Aorta (tissue), 5 donors: ENCODE measurements at regions not wholly inside any gene's neighbourhood (a gene's known extent, or its start where the extent isn't known, plus 50 kb on each side); places are given as distances from the start of the nearest gene placed in this dataset.

Source experiments
- ATAC-seq: fragments of 200-7000 bp; cut with Tn5 transposase; one replicate; pipeline ENCODE4 v1.9.1; 2022; ENCODE audit warnings: moderate library complexity; ENCODE audit not compliant: low FRiP score
- DNase-seq, 2 donors: peaks; one replicate each; pipeline ENCODE4 v3.0.0-alpha.2; 2020
- H3K27ac ChIP-seq, 2 donors: one replicate each; pipeline ENCODE4 v1.5.1; 2013; ENCODE audit warnings: low read length in 2 of 2, mild to moderate bottlenecking in 2 of 2, moderate library complexity in 2 of 2, control low read depth in 1 of 2, inconsistent platforms in 1 of 2, low read depth in 1 of 2
- H3K27me3 ChIP-seq, 2 donors: one replicate each; pipeline ENCODE4 v1.6.1; 2013; ENCODE audit warnings: control low read depth in 1 of 2, low read length in 1 of 2, mild to moderate bottlenecking in 1 of 2, moderate library complexity in 1 of 2; ENCODE audit not compliant: insufficient read depth in 2 of 2, control insufficient read depth in 1 of 2
- H3K36me3 ChIP-seq, 2 donors: one replicate each; pipeline ENCODE4 v1.6.1; 2013; ENCODE audit warnings: control low read depth in 1 of 2, low read length in 1 of 2, mild to moderate bottlenecking in 1 of 2; ENCODE audit not compliant: insufficient read depth in 2 of 2, control insufficient read depth in 1 of 2
- H3K4me1 ChIP-seq, 2 donors: one replicate each; pipeline ENCODE4 v1.6.1; 2013; ENCODE audit warnings: low read length in 2 of 2, control low read depth in 1 of 2, mild to moderate bottlenecking in 1 of 2, moderate library complexity in 1 of 2; ENCODE audit not compliant: insufficient read depth in 2 of 2, control insufficient read depth in 1 of 2
- H3K4me3 ChIP-seq, 2 donors: one replicate each; pipeline ENCODE4 v1.5.1; 2013; ENCODE audit warnings: low read length in 2 of 2, control low read depth in 1 of 2, mild to moderate bottlenecking in 1 of 2
- H3K9me3 ChIP-seq: one replicate; pipeline ENCODE4 v1.6.1; 2013; ENCODE audit warnings: mild to moderate bottlenecking, low read length; ENCODE audit not compliant: control insufficient read depth
- WGBS, 2 donors: extraction: QIAGEN DNeasy Blood & Tissue Kit; methylation state at CpG; one replicate each; pipeline ENCODE4 v1.1.7; 2013; 5-methylcytosine and 5-hydroxymethylcytosine counted together
- intact Hi-C, 2 donors: fragments of 100-400 bp; cut with DNase I; formaldehyde crosslinking; loops; one replicate each; pipeline versions ENCODE4 v1.14.2 to v1.15.0; 2022
- donor health status: healthy with polysubstance abuse.
- donor health status: Bipolar disorder and iron deficiency.
- donor health status: DM: no; HTN: no; CAD: no.
- donor health status: DM: no; HTN: no; CAD: no.
- donor health status: DM: yes; HTN: yes; CAD: no.

DNA sequence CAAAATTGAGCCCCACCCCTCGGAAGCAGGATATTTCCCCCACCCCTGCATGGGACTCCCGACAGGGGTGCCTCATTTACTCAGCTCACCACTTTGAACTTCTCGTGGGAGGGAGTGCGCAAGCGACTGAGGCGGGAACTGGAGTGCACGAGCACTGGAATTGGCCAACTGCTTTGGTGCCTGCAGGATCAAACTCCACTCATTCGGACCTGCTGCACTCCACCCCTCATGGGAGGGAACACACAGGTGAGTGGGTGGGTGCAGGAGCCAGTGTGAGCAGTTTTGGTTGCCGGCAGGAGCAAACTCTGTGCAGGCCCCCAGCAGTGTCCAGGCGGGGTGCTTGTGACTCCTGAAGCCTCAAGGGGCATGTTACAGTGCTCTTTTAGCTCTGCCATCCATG, 301.2 kb downstream of the TUSC1 start:
- no peak overlapping the region for H3K27ac ChIP-seq
- no peaks in the 10 kb centered on the region for H3K4me1 ChIP-seq
- H3K9me3 ChIP-seq, result no peaks in the 10 kb centered on the region
- DNase-seq (peak in 1 of 2 donors; percentile 44), ATAC-seq (no peak)
- WGBS, 2 donors, result 88% methylated on average over 10 of the region's 10 CpGs
- intact Hi-C loops, result no loop called here
- no peaks in the 10 kb centered on the region for H3K27me3 ChIP-seq
- H3K4me3 ChIP-seq, result no peak overlapping the region
- no peaks in the 10 kb centered on the region for H3K36me3 ChIP-seq

DNA sequence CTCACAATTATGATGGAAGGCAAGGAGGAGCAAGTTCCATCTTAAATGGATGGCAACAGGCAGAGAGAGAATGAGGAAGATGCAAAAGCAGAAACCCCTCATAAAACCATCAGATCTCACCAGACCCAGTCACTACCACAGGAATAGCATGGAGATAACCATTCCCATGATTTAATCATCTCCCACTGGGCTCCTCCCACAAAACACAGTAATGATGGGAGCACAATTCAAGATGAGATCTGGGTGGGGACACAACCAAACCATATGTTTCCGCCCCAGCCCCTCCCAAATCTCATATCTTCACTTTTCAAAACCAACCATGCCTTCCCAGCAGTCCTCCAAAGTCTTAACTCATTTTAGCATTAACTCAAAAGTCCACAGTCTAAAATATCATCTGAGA, 304.0 kb downstream of the TUSC1 start:
- no peak for DNase-seq
- ATAC-seq, result no peak
- Histone ChIP-seq H3K9me3 (no peaks in the 10 kb centered on the region), H3K4me3 (no peak overlapping the region), H3K27me3 (no peaks in the 10 kb centered on the region), H3K36me3 (no peaks in the 10 kb centered on the region), H3K27ac (no peak overlapping the region), H3K4me1 (no peaks in the 10 kb centered on the region)
- 91 to 100% methylated on average over 1 of the region's 1 CpG for WGBS, 2 donors
- intact Hi-C loops, result no loop called here

DNA sequence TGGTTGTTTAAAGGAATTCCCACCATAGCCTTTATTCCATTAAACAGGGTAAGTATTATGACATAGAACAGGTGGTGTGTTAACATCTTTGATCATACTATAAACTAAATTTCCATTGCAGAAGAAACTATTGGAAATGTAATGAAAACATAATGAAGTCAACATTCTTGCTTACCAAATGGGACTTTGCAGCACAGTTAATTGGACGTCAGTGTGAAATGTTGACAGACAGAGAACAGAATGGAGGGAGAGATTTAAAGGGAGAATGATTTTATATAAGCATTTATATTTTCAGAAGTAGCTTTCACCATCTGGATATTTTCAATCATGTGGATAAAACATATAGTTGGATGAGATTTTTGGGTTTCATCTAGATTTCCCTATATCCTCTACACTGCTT, 311.3 kb downstream of the TUSC1 start:
- Histone ChIP-seq H3K4me3 (no peak overlapping the region), H3K27me3 (no peaks in the 10 kb centered on the region), H3K9me3 (no peaks in the 10 kb centered on the region), H3K36me3 (no peaks in the 10 kb centered on the region), H3K4me1 (no peaks in the 10 kb centered on the region), H3K27ac (no peak overlapping the region)
- intact Hi-C loops, result no loop called here
- ATAC-seq (no peak), DNase-seq (no peak)
- 51 to 57% methylated on average over 1 of the region's 1 CpG for WGBS, 2 donors

DNA sequence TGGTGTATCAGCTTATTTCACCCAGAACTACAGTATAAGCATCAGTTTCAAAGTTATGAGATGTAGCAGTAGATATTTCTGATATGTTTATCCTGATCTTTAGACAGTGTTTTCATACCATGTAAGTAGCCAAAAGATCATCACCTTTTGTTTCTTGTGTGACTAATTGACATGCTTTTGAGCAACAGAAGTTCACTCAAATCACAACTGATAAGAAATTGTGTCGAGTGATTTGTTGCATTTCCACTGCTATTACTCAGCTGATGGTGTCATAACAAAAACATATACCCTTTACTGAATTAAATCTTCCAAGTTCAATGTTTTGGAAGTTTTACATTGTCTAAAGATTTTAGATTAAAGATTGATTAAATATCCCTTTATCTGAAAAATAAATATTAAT, 324.5 kb downstream of the TUSC1 start:
- Histone ChIP-seq H3K36me3 (no peaks in the 10 kb centered on the region), H3K4me3 (no peak overlapping the region), H3K27me3 (no peaks in the 10 kb centered on the region), H3K9me3 (peaks cover 2% of the 10 kb centered on the region), H3K4me1 (no peaks in the 10 kb centered on the region), H3K27ac (no peak overlapping the region)
- DNase-seq (no peak), ATAC-seq (no peak)
- intact Hi-C loops, result no loop called here
- WGBS, 2 donors, result 2 to 15% methylated on average over 1 of the region's 1 CpG

DNA sequence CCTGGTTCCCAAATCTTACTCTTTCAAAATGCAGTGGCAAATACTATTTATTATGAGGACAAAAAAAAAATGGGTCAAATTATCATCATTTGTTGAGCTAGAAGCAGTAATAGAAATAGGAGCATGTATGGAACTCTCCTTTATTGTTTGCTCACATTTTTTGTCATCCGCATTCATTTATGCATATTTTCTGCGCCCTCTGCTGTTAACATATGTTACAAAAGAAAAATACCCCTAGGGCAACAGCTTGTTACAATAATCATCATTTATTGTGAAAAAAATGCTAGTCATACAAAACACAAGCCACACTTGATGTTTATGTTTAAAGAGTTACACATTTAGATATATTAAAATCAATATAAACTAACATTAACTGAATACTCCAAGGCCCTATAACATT, 328.2 kb downstream of the TUSC1 start:
- Histone ChIP-seq H3K27ac (no peak overlapping the region), H3K36me3 (no peaks in the 10 kb centered on the region), H3K9me3 (no peaks in the 10 kb centered on the region), H3K4me1 (no peaks in the 10 kb centered on the region), H3K4me3 (no peak overlapping the region), H3K27me3 (no peaks in the 10 kb centered on the region)
- DNase-seq, result no peak
- ATAC-seq, result no peak
- intact Hi-C loops, result no loop called here
- WGBS, 2 donors, result 90 to 91% methylated on average over 2 of the region's 2 CpGs

DNA sequence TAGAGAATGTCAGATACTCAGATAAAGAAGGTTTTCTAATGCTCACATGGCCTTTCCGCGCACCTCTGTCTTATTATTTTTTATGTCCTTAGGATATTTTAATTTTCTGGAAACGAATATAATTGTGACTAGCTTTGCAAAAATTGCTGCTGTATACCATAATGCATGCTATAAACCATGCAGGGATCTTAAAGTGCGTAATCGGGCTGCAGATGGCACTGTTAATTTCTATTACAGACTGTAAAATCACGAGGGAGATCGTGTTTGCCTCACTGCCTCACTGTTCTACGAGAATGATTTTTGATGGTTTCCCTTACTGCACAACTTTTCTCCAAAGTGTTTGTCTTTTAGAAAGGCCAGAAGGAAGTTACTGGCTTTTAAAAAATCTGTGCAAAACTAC, 356.1 kb downstream of the TUSC1 start:
- DNase-seq (no peak), ATAC-seq (no peak)
- Histone ChIP-seq H3K27ac (no peak overlapping the region), H3K9me3 (no peaks in the 10 kb centered on the region), H3K4me3 (no peak overlapping the region), H3K4me1 (no peaks in the 10 kb centered on the region), H3K36me3 (no peaks in the 10 kb centered on the region), H3K27me3 (no peaks in the 10 kb centered on the region)
- WGBS, 2 donors, result 76 to 81% methylated on average over 8 of the region's 8 CpGs
- intact Hi-C loops, result no loop called here

DNA sequence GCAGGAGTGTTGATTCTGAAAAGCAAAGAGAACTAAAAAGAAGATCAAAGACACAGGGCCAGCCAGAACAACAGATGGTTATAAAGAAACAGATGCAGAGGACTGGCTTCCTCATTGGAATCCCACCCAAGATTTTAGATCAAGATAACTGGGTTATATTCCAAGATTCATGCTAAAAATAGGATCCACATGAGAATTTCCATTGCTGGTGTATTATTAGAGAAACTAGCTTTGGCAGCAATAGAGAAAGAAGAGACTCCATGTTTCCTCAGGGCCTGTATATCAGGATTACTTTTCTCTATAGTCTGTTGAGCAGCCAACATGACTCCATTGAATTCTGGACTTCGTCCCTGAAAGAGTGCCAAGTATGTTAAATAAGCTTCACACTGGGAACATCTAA, 367.3 kb downstream of the TUSC1 start:
- whole genome bisulfite sequencing, 2 donors, result 64 to 65% methylated on average over 1 of the region's 1 CpG
- DNase-seq (no peak), ATAC-seq (no peak)
- Histone ChIP-seq H3K9me3 (peaks cover 1% of the 10 kb centered on the region), H3K4me3 (no peak overlapping the region), H3K4me1 (no peaks in the 10 kb centered on the region), H3K27me3 (no peaks in the 10 kb centered on the region), H3K36me3 (no peaks in the 10 kb centered on the region), H3K27ac (no peak overlapping the region)
- intact Hi-C loops, result no loop called here

DNA sequence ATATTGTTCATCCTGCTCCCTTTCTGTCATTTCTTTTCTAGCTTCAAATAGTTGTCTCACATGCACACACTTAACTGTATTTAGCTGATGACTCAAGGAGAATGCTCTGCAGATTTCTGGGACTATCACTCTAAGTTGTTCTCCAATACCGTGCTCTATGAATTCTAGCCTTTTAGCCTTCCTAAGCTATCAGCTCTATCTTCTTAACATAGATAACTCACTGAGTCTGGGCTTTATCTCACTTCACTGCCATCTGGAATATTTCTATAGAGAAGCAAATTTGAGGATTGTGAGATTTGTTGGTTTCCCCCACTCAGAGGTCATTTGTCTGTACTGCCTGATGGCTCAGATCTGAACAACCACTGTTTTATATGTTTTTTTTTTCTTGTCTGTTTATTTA, 369.7 kb downstream of the TUSC1 start:
- Histone ChIP-seq H3K4me3 (no peak overlapping the region), H3K36me3 (no peaks in the 10 kb centered on the region), H3K9me3 (peaks cover 1% of the 10 kb centered on the region), H3K27me3 (no peaks in the 10 kb centered on the region), H3K4me1 (no peaks in the 10 kb centered on the region), H3K27ac (no peak overlapping the region)
- WGBS, 2 donors, result 38 to 46% methylated on average over 1 of the region's 1 CpG
- ATAC-seq (no peak), DNase-seq (no peak)
- intact Hi-C loops, result no loop called here

DNA sequence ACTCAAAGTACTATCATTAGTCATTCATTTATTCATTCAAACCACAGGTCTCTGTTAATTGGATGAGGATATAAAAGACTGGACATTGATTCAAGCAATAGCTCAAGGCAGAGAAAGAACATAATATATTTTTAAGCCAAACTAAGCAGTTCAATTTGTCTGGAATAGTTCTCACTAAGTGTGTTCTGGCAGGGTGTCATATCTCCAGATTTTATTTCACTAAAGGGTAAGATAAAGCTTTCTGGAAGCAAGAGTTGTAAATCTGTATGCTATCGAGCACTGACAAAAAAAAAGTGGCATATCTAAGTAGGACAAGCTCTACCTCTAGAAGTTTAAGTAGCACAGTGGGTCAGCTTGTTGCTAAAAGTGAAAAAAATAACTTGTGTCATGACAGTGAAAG, 375.6 kb downstream of the TUSC1 start:
- intact Hi-C loops, result no loop called here
- H3K27me3 ChIP-seq, result no peaks in the 10 kb centered on the region

More for the DNA sequence above, 375.6 kb downstream of the TUSC1 start:
- DNase-seq (no peak), ATAC-seq (no peak)
- Histone ChIP-seq H3K4me1 (no peaks in the 10 kb centered on the region), H3K36me3 (no peaks in the 10 kb centered on the region), H3K9me3 (no peaks in the 10 kb centered on the region), H3K27ac (no peak overlapping the region), H3K4me3 (no peak overlapping the region)
- 0 to 3% methylated on average over 1 of the region's 1 CpG for WGBS, 2 donors
